Muscle layer of colon (tissue), 2 donors: ENCODE measurements at regions not wholly inside any gene's neighbourhood (a gene's known extent, or its start where the extent isn't known, plus 50 kb on each side); places are given as distances from the start of the nearest gene placed in this dataset.

Experiments
- H3K27ac ChIP-seq: one replicate; pipeline ENCODE4 v1.7.0; 2013; ENCODE audit warnings: low read depth, mild to moderate bottlenecking, low read length, moderate library complexity
- H3K27me3 ChIP-seq, 2 donors: one replicate each; pipeline ENCODE4 v1.7.0; 2013; ENCODE audit warnings: low read length in 2 of 2, mild to moderate bottlenecking in 2 of 2; ENCODE audit not compliant: insufficient read depth in 2 of 2, control insufficient read depth in 1 of 2
- H3K36me3 ChIP-seq: one replicate; pipeline ENCODE4 v1.7.0; 2013; ENCODE audit warnings: mild to moderate bottlenecking, low read length; ENCODE audit not compliant: insufficient read depth
- H3K4me1 ChIP-seq: one replicate; pipeline ENCODE4 v1.7.0; 2013; ENCODE audit warnings: mild to moderate bottlenecking, low read length; ENCODE audit not compliant: insufficient read depth
- H3K4me3 ChIP-seq, 2 donors: one replicate each; pipeline ENCODE4 v1.7.0; 2013; ENCODE audit warnings: low read length in 2 of 2, low read depth in 1 of 2, mild to moderate bottlenecking in 1 of 2, moderate library complexity in 1 of 2
- H3K9ac ChIP-seq: one replicate; pipeline ENCODE4 v1.7.0; 2013; ENCODE audit warnings: low read length
- H3K9me3 ChIP-seq: one replicate; pipeline ENCODE4 v1.7.0; 2013; ENCODE audit warnings: mild to moderate bottlenecking, low read length
- donor health status: abdominal sarcoma.
- donor health status: Adenocarcinoma of cecum.

DNA sequence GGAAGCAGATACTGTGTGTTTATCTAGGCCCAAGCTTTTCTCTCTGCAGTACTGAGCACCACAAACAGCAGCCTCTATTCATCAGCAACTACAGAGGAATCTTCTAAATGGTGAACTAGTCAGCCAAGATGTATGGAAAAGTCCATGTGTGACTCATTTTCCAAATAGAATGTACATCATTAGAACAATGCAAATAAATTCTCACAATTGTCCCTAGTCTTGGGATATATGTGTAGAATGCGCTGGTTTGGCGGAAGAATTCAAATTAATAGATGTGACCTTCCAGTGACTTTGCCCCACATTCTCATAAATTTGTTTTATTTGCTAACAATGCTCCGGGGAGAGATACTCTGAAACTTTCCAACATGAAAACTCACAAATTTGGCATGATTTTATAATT lies 436.2 kb downstream of the CBLN4 start:
- Histone ChIP-seq H3K9me3 (no peaks in the 10 kb centered on the region), H3K4me1 (no peaks in the 10 kb centered on the region), H3K36me3 (no peaks in the 10 kb centered on the region), H3K27me3 (no peaks in the 10 kb centered on the region), H3K27ac (no peak overlapping the region), H3K4me3 (no peak overlapping the region), H3K9ac (no peak overlapping the region)

GRCh38 chr20:55567826-55568225 lies 437.5 kb downstream of the CBLN4 start:
- no peaks in the 10 kb centered on the region for H3K27me3 ChIP-seq
- H3K36me3 ChIP-seq = no peaks in the 10 kb centered on the region
- no peaks in the 10 kb centered on the region for H3K9me3 ChIP-seq
- no peak overlapping the region for H3K4me3 ChIP-seq
- no peaks in the 10 kb centered on the region for H3K4me1 ChIP-seq
- no peak overlapping the region for H3K27ac ChIP-seq
- H3K9ac ChIP-seq = no peak overlapping the region

DNA sequence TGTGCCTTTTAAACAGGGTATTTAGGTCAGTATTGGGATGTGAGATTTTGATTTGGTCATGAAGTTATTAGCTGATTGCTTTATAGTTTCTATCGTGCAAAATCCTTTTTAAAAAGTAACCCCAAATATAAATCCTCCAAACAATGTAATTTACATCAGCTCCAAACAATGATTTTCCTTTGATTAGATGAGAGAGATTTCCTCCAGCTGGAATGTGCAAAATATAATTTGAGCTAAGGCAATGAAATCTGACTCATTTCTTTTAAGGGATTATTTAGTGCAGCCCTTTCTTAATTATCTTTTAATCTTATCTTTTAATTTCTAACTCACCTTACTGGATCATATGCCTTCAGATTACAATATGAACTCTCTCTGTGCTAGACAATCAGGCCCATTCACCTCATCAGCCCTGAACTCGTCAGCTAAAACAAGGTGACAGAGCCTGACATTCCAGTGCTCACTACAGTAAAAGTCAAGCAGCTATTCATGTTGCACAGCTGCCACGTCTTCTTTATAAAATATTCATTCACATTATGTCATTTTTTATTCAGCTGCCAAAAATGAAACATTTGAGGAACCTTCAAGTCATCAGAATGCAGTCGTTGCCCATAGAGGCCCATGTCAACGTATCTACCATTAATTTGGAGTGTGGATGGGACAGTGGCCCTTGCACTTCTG lies 440.1 kb downstream of the CBLN4 start:
- H3K27me3 ChIP-seq = no peaks in the 10 kb centered on the region
- no peak overlapping the region for H3K4me3 ChIP-seq
- no peak overlapping the region for H3K27ac ChIP-seq
- no peaks in the 10 kb centered on the region for H3K9me3 ChIP-seq
- H3K9ac ChIP-seq = no peak overlapping the region
- no peaks in the 10 kb centered on the region for H3K36me3 ChIP-seq
- H3K4me1 ChIP-seq = no peaks in the 10 kb centered on the region

DNA sequence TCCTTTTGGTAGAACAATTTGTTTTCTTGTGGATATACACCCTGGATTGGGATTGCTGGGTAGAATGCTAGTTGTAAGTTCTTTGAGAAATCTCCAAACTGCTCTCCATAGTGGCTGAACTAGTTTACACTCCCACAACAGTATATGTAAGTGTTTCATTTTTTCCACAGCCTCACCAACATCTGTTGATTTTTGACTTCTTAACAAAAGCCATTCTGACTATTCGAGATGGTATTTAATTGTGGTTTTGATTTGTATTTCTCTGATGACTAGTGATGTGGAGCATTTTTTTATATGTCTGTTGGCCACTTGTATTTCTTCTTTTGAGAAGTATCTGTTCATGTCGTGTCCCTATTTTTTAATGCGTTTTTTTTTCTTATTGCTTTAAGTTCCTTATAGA lies 444.1 kb downstream of the CBLN4 start:
- Histone ChIP-seq H3K9ac (no peak overlapping the region), H3K27me3 (no peaks in the 10 kb centered on the region), H3K27ac (no peak overlapping the region), H3K9me3 (no peaks in the 10 kb centered on the region), H3K4me3 (no peak overlapping the region), H3K36me3 (no peaks in the 10 kb centered on the region), H3K4me1 (no peaks in the 10 kb centered on the region)

- Histone ChIP-seq H3K4me3 (no peak overlapping the region), H3K36me3 (no peaks in the 10 kb centered on the region), H3K4me1 (no peaks in the 10 kb centered on the region), H3K27me3 (no peaks in the 10 kb centered on the region), H3K9me3 (no peaks in the 10 kb centered on the region), H3K9ac (no peak overlapping the region), H3K27ac (no peak overlapping the region)
Observed at GRCh38 chr20:55557191-55557590, 448.1 kb downstream of the CBLN4 start.

- no peaks in the 10 kb centered on the region for H3K36me3 ChIP-seq
- H3K4me1 ChIP-seq = no peaks in the 10 kb centered on the region
- no peak overlapping the region for H3K4me3 ChIP-seq
- no peaks in the 10 kb centered on the region for H3K27me3 ChIP-seq
- no peak overlapping the region for H3K27ac ChIP-seq
- H3K9me3 ChIP-seq = no peaks in the 10 kb centered on the region
- no peak overlapping the region for H3K9ac ChIP-seq
Observed at GRCh38 chr20:55555075-55555650, 450.2 kb downstream of the CBLN4 start.

DNA sequence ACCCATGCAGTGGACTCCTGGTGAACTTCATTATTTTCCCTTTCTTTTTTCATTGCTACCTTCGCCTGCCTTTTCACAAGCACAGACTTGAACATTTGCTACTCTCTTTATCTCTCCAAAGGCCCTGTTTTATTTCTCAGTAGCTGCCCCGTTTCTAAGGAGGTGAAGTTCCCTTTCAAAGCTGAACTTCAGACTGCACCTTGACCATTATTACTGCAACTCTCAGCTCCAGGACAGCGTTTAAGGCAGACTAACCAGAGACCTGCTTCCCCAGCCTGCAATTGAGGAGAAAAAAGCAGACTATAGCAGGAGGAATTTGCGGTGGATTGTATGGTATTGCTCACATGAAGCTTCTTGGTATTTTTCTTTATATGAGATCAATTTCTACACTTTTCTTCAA lies 460.7 kb downstream of the CBLN4 start:
- no peak overlapping the region for H3K27ac ChIP-seq
- no peaks in the 10 kb centered on the region for H3K9me3 ChIP-seq
- H3K27me3 ChIP-seq = no peaks in the 10 kb centered on the region
- no peaks in the 10 kb centered on the region for H3K4me1 ChIP-seq
- no peak overlapping the region for H3K9ac ChIP-seq
- H3K4me3 ChIP-seq = no peak overlapping the region
- no peaks in the 10 kb centered on the region for H3K36me3 ChIP-seq

DNA sequence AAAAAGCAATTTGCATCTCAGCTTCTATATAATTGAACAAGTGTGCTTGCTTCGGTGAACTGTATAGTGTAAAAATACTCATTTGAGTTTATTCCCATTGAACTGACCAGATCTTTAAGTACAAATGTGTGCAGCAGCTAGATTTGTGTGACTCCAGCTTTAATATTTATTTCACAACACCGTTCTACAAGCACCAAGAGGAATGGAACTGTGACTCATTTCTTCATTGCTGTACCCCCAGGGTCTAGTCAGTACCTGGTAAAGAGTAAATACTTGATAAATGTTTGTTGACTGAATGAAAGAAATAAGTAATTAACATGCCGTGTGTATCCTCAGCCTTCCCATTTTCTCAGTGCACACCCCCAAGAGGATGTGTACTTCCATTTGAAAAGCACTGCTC lies 464.8 kb downstream of the CBLN4 start:
- no peaks in the 10 kb centered on the region for H3K27me3 ChIP-seq

DNA sequence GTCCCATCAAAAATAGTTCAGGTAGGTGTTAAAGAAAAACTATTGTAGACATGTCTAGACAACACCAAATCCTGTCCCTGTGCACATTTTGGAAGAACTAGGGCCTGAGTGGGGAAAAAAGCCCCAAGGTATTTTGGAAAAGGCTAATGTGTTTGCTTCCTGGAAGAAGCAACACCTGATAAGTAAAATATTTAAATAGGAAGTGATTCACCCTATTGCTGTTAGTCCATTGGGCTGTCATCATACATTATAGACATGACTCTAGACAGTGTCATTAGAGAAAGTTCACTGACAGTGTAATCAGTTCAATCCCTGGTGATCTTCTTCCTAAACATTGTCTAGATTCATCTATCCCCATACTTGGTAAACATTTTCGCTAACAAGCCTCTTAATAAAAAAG lies 465.3 kb downstream of the CBLN4 start:
- H3K4me3 ChIP-seq = no peak overlapping the region
- H3K9me3 ChIP-seq = no peaks in the 10 kb centered on the region
- no peak overlapping the region for H3K27ac ChIP-seq
- no peak overlapping the region for H3K9ac ChIP-seq
- H3K4me1 ChIP-seq = no peaks in the 10 kb centered on the region
- no peaks in the 10 kb centered on the region for H3K36me3 ChIP-seq
- H3K27me3 ChIP-seq = no peaks in the 10 kb centered on the region

More for the DNA sequence above, 464.8 kb downstream of the CBLN4 start:
- no peaks in the 10 kb centered on the region for H3K36me3 ChIP-seq
- H3K9ac ChIP-seq = no peak overlapping the region
- H3K4me1 ChIP-seq = no peaks in the 10 kb centered on the region
- no peaks in the 10 kb centered on the region for H3K9me3 ChIP-seq
- no peak overlapping the region for H3K4me3 ChIP-seq
- no peak overlapping the region for H3K27ac ChIP-seq

GRCh38 chr20:55538261-55538908 lies 466.9 kb downstream of the CBLN4 start:
- Histone ChIP-seq H3K27me3 (no peaks in the 10 kb centered on the region), H3K4me3 (no peak overlapping the region), H3K4me1 (no peaks in the 10 kb centered on the region), H3K9me3 (no peaks in the 10 kb centered on the region), H3K27ac (no peak overlapping the region), H3K36me3 (no peaks in the 10 kb centered on the region), H3K9ac (no peak overlapping the region)

- Histone ChIP-seq H3K27ac (no peak overlapping the region), H3K4me1 (no peaks in the 10 kb centered on the region), H3K4me3 (no peak overlapping the region), H3K36me3 (no peaks in the 10 kb centered on the region), H3K27me3 (no peaks in the 10 kb centered on the region), H3K9ac (no peak overlapping the region), H3K9me3 (no peaks in the 10 kb centered on the region)
Observed at GRCh38 chr20:55535366-55535765, 470.0 kb downstream of the CBLN4 start.

- H3K9me3 ChIP-seq = no peaks in the 10 kb centered on the region
Observed at GRCh38 chr20:55533632-55534031, 471.7 kb downstream of the CBLN4 start.

More at GRCh38 chr20:55533632-55534031, 471.7 kb downstream of the CBLN4 start:
- no peak overlapping the region for H3K4me3 ChIP-seq
- H3K27me3 ChIP-seq = no peaks in the 10 kb centered on the region
- H3K9ac ChIP-seq = no peak overlapping the region
- H3K36me3 ChIP-seq = no peaks in the 10 kb centered on the region
- no peak overlapping the region for H3K27ac ChIP-seq
- no peaks in the 10 kb centered on the region for H3K4me1 ChIP-seq
